HG03196 (cell line): ENCODE measurements at regions not wholly inside any gene's neighbourhood (a gene's known extent, or its start where the extent isn't known, plus 50 kb on each side); places are given as distances from the start of the nearest gene placed in this dataset.
"Not testable (repeated sequence)": the region's sequence is repeated elsewhere in the genome, so short reads cannot be mapped to it uniquely, and the experiment has no call there.

Experiments
- ATAC-seq: cut with Tn5 transposase; IDR thresholded peaks from one replicate; pipeline ENCODE4 v1.9.1; 2021; ENCODE audit not compliant: unreplicated experiment

DNA sequence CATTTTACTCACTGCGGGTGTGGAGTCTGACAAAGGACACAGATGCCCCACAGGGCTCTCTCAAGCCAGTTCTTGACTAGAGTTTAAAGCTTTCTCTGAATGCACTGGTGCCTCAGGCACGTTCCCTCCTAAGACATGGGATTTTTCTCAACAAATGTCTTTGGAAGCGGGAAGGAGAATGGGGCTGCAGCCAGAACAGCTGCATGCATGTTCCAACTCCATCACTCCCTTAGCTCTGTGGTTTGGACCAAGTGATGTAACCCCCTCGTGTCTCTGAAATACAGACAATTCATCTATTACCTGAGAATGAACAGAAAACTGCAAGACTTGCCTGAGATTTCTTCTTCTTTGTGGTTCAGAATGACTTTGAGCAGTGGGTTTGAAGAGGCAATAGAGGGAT, 141.7 kb upstream of the SERPINE2 start:
- ATAC-seq, result no peak

DNA sequence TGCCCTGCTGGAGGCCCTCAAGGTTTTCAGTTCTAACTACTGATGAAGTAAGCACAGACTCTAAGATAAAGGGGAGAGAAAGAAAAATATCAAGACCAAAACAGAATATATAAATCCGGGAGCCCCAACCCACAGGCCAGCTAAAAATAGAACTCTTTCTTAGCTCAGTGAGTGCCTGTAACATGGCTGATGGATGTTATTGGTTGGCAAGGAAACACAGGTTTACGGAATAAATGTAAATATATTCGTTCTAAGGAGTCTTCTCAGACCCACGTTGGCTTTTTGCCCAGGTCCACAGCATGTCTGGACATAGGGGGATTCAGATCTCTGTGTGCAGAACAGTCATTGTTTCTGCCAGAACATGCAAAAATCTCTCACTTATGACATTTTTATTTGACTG, 139.0 kb upstream of the SERPINE2 start:
- no peak for ATAC-seq

DNA sequence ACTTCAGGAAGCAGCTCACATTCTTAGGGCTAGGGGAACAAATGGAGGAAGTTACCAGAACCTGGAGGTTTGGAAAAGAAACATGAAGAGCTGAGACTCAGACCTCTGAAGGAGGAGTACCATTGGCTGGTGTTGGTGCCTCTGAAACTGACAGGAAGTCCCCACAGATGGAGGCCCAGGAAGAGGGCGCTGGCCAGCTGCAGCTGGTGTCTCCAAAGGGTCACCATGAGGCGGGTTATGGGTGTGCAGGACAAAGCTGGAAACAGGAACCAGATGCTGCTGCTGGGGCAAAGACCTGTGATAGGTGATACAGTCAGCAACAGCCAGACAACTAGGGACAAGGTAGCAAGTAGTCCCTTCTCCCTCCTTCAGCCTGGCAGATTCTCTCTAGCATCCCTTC, 136.5 kb upstream of the SERPINE2 start:
- no peak for ATAC-seq

DNA sequence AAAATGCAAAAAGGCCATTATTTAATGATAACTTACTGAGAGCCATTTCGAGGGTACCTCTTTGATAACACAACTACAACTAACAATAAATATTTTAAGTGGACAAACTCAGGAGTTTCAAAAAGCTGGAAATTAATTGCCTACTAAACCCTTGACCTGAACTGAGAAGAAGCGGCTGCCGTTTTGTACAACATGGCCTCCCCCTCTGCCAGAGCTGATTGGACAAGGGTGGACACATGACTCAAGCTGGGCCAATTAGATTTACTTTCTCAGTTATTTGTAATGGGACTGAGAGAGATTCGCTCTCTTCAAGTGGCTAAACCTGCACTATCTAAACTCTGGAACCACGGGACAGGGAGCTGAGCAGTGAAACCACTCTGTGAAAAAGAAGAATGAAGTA, 135.9 kb upstream of the SERPINE2 start:
- ATAC-seq, result no peak

GRCh38 chr2:224174521-224174920, 135.4 kb upstream of the SERPINE2 start:
- ATAC-seq, result no peak

DNA sequence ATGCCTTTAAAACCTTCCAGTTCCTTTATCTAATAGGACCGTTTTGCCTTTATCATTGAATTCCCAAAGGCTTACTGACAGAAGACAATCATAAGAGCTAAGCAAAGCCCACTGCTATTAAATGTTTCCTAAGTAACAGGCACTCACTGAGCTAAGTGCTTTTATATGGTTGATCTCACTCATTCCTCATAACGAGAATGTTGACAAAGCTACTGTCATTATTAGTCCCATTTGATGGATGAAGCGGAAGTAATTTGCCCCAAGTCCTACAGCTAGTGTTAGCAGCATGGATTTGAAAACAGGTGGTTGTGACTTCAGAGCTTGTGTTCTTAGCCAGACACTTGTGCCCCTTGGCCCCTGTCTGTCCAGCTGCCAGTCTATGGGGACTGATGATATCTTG, 134.8 kb upstream of the SERPINE2 start:
- ATAC-seq, result no peak

DNA sequence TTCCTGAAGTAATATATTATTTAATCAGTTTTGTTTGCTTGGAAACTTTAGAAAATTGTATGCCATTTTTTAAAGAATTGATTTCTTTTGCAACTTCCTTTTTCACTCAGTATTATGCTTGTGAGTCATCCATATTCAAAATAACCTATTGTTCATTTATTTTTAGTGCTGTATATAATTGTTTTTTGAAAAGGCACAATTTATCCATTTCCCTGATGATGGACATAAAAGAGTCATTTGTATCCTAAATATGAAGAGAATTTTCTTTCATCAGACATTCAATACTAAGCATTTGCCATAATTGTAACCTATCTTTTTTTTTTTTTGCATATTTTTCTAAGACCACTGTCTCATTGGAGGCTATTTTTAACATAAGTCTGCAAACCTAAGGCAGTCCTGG, 134.1 kb upstream of the SERPINE2 start:
- ATAC-seq, result no peak

GRCh38 chr2:224171226-224171625, 132.1 kb upstream of the SERPINE2 start:
- ATAC-seq, result no peak

DNA sequence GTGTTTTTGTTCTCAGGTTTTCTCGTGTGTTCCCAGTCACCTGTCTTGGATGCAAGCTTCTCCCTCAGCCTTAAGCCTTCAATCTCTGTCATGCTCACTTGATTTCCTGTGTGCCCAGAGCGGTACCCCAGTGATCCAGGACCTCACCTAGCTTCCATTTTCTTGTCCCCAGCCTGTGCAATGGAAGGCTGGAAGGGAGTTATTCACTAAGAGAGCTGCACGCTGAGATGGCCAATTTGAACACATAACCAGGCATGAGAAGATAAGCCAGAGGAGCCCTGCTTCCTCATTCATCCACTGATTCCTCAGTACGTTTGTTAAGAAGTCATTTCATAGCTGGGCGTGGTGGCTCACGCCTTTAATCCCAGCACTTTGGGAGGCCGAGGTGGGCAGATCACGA, 130.8 kb upstream of the SERPINE2 start:
- no peak for ATAC-seq

- ATAC-seq, result not testable (repeated sequence)
Measured at GRCh38 chr2:224167781-224168180, 128.7 kb upstream of the SERPINE2 start.

DNA sequence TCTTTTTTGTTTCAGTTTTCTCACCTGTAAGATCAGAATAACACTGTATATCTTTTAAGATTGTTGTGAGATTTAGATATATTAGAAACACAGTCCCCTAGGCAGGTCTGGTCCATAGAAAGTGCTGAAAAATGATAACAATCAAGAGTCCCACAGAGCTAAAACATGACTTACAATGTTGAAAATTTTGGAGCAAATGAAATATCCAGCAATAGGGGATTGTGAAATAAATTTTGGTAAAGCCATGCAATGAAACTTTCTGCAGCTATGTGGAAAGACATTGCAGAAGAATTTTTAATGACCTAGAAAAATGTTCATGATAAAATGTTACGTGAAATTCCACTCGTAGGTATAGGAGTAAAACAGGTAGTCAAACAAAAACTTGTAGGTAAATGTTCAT, 127.6 kb upstream of the SERPINE2 start:
- ATAC-seq, result no peak

DNA sequence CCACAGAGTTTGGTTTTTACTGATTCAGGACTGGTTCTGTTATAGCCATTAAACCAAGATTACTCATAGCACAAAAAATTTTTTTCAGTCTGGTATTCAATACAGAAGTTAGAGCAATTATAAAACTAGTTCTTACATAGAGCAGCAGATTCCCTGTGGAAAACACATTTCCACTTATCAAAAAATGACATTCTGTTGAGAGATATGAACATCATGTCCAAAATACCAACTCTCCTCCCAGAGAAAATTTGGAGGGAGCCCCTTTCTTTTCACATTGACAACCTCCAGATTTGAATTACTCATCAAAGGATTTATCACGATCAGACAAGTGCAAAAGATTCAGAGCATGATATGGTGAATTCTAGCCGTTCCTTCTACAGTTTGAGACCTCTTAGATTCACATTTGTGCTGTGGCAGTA, 126.8 kb upstream of the SERPINE2 start:
- no peak for ATAC-seq

GRCh38 chr2:224163566-224164307, 124.7 kb upstream of the SERPINE2 start:
- no peak for ATAC-seq

DNA sequence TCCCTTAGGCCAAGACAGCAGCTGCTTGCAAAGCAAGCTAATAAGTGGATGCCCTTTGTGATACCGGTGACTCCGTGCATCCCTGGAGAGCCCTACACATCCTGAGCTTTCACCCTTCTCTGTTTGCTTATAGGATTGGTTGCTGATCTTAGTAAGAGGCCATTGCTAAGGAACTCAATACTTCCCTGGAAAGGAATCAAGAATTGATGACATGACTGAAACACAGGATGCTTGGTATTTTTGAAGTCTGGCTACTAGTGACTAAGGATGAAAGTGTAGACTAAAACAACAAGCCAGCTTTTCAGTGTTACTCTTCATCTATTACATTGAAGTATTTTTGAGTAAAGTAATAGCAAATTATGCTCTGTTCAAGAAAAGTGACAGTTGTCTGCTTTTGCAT, 123.0 kb upstream of the SERPINE2 start:
- ATAC-seq, result no peak

- ATAC-seq, result no peak
Measured at GRCh38 chr2:224161712-224162111, 122.6 kb upstream of the SERPINE2 start.

DNA sequence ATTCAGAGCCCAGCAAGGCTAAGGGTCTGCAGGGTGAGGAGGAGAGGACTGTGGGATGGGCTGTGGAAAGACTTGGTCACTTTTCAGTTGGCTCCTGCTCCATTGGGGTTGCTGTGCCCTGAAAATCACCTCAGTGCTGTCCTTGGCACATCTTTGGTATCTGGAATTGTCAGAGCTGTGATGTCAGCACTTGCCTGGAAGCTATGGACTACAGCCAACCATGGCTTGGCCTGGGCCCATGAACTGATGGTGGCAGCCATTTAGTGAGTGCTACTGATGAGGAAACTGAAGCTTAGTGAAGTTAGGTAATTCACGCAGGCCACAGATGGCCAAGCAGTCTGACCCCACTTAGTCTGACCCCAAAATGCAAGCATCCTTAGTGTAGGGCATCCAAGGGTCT, 121.8 kb upstream of the SERPINE2 start:
- ATAC-seq, result no peak

DNA sequence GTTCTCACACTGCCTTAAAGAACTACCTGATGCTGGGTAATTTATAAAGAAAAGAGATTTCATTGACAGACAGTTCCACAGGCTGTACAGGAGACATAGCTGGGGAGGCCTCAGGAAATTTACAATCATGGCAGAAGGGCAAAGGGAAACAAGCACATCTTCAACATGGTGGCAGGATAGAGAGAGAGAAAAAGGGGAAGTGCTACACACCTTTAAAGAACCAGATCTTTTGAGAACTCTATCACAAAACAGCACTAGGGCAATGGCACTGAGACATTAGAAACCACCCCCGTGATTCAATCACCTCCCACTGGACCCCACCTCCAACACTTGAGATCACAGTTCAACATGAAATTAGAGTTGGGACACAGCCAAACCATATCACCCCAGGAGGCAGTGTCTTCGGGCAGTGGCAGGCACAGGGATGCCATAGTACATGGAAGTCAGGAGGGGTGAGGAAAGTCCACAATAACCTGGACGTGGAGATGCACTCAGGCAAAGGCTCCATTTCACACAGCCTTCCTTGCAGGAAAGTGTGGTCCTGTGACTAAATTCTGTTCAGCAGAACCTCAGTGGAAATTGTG, 120.4 kb upstream of the SERPINE2 start:
- ATAC-seq, result no peak

DNA sequence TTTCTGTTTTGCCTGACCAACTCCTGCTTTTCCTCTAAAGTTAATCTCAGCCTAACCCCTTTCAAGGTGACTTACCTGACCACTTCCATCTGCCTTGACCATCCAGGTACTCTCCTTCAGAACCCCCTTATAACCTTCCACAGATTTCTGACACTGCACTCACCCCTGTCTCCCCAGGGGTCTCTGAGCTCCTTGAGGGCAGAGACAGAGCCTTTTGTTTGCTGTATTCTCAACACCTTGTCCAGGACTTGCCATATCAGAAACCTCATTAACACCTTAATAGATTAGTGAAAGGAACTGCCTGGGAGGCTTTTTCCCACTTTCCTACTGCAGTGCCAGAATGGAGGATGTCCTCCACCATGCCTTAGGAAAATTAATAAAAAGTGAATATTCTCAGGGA, 119.7 kb upstream of the SERPINE2 start:
- no peak for ATAC-seq

DNA sequence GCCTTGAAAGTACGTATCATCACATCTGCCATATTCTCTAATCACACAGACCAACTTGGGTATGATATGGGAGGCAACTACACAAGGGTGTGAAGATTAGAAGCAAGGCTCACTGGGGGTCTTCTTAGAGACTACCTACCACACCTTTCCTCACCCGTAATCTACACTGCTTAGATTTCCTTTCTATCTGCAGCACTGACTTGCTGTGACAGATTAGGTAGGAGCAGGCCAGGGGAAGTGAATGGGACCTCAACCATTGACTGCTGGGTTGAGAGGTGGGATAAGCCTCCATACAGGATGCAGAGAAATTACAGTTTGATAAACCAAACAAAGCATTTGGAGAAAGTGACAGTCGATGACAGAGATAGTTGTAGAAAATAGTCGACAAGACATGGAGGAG, 119.0 kb upstream of the SERPINE2 start:
- no peak for ATAC-seq

DNA sequence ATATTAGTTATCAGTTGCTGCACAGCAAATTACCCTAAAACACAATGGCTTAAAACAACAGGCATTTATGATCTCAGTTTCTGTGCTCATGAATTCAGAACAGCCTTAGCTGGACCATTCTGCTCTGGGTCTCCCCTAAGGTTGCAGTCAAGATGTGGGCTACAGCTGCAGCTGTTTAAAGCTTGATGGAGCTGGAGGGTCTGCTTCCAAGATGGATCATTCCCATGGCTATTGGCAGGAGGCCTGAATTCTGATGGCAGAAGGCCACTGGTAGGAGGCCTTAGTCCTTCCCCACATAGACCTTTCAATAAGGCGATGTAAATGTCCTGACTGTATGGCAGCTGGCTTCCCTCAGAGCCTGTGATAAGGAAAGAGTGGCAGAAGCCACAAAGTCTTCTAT, 118.6 kb upstream of the SERPINE2 start:
- no peak for ATAC-seq

DNA sequence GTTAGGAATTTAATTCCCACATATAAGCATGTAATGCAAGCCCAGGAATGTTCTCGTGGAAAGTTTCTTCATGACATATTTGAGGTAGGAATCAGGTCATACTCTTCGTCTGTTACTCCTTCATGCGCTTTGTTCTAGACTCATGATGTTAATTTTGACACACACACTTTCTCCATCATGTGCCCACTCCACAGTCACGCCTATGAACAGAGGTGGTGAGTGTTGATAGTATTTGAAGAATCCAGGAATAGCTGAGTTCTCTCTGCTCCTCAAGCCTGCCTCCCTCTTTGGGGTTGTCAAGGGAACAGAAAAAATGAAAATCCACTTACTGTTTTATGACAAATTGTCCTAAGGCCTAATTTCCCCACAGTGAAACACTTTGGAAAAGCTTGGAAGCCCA, 117.3 kb upstream of the SERPINE2 start:
- no peak for ATAC-seq

DNA sequence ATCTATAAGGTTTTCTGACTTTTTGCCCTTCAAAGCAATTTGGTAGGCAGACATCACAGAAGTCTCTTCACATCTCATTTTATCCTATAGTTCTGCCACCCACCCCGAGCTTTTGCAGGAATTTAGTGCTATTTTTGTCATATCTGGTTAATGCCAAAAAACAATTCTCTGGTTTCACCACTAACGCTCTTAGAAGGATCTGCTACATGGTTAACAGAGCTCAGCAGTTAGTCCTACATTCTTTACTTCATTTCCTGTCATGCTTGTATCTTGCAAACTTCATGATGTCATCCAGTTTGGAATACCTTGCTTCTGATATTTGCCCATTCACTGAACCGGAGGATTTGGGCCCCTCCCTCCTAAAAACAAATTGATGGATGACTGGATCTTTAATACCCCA, 116.8 kb upstream of the SERPINE2 start:
- ATAC-seq, result no peak

GRCh38 chr2:224155371-224155770, 116.3 kb upstream of the SERPINE2 start:
- no peak for ATAC-seq
